Adrenal gland (tissue), 9 donors: ENCODE measurements at regions not wholly inside any gene's neighbourhood (a gene's known extent, or its start where the extent isn't known, plus 50 kb on each side); places are given as distances from the start of the nearest gene placed in this dataset.
"Not testable (repeated sequence)": the region's sequence is repeated elsewhere in the genome, so short reads cannot be mapped to it uniquely, and the experiment has no call there.

Source experiments
- DNase-seq, 7 donors: peaks; one replicate each; pipeline ENCODE4 v3.0.0-alpha.2; 2019 to 2020
- H3K27ac ChIP-seq, 5 donors: fragments of 200-600 bp; sonication (generic) in 4 of 5; 1 replicate in 3 of 5; 2 replicates in 2 of 5; pipeline versions ENCODE4 v1.5.1 to v1.8.0; 2016 to 2020; ENCODE audit warnings: mild to moderate bottlenecking in 1 of 5
- H3K27me3 ChIP-seq: fragments of 200-600 bp; 2 replicates; pipeline ENCODE4 v1.8.0; 2021
- H3K36me3 ChIP-seq, 2 donors: fragments of 200-600 bp; replicated peaks in 1 of 2; 1 replicate in 1 of 2; 2 replicates in 1 of 2; pipeline versions ENCODE4 v1.5.1 to v1.8.0; 2018 to 2022
- H3K4me1 ChIP-seq, 2 donors: fragments of 200-600 bp; replicated peaks in 1 of 2; 1 replicate in 1 of 2; 2 replicates in 1 of 2; pipeline versions ENCODE4 v1.5.1 to v1.8.0; 2018 to 2021
- H3K4me3 ChIP-seq, 4 donors: fragments of 200-600 bp; sonication (generic) in 3 of 4; one replicate each; pipeline ENCODE4 v1.5.1; 2016 to 2018
- H3K9me3 ChIP-seq, 3 donors: fragments of 200-600 bp; sonication (generic) in 1 of 3; replicated peaks in 1 of 3; 1 replicate in 2 of 3; 2 replicates in 1 of 3; pipeline versions ENCODE4 v1.5.1 to v1.8.0; 2016 to 2021
- CTCF ChIP-seq, 6 experiments: fragments of 450-650 bp in 4 of 6; fragments of 200-600 bp in 2 of 6; sonication (generic) in 1 of 6; IDR thresholded peaks; 1 replicate in 5 of 6; 2 replicates in 1 of 6; pipeline versions ENCODE4 v1.5.1 to v1.8.0; 2016 to 2021; ENCODE audit warnings: antibody characterized with exemption in 6 of 6, mild to moderate bottlenecking in 2 of 6, moderate library complexity in 1 of 6
- POLR2A ChIP-seq, 2 donors: fragments of 450-650 bp; IDR thresholded peaks; one replicate each; pipeline ENCODE4 v1.6.1; 2017; ENCODE audit warnings: antibody characterized with exemption in 2 of 2, mild to moderate bottlenecking in 2 of 2, moderate library complexity in 1 of 2
- WGBS, 4 donors: extraction: QIAGEN DNeasy Blood & Tissue Kit in 2 of 4; methylation state at CpG; one replicate each; pipeline versions ENCODE4 v1.1.5 to v1.1.7; 2013 to 2017; 5-methylcytosine and 5-hydroxymethylcytosine counted together
- intact Hi-C, 2 donors: fragments of 100-400 bp; cut with DNase I; formaldehyde crosslinking; loops; one replicate each; pipeline versions ENCODE4 v1.14.1 to v1.15.0; 2022 to 2023
- donor health status: healthy with polysubstance abuse.
- donor health status: Bipolar disorder and iron deficiency.
- donor health status: DM: yes; HTN: yes; CAD: no.
- donor health status: DM: no; HTN: no; CAD: no.
- donor health status: DM: no; HTN: no; CAD: no.

GRCh38 chr22:25395468-25395867, 169.0 kb upstream of the GRK3 start:
- no peak for TF ChIP-seq POLR2A (IDR thresholded peaks at IDR 0.05)
- TF ChIP-seq CTCF (IDR thresholded peaks at IDR 0.05) = no peak
- H3K27me3 ChIP-seq = no peaks in the 10 kb centered on the region
- no peak overlapping the region for H3K4me3 ChIP-seq
- intact Hi-C loops = no loop called here
- no peaks in the 10 kb centered on the region for H3K9me3 ChIP-seq
- H3K27ac ChIP-seq = no peak overlapping the region
- 69 to 78% (median 74%) methylated on average over 7 to 8 of the region's 8 CpGs for WGBS, 4 donors
- H3K36me3 ChIP-seq = no peaks in the 10 kb centered on the region
- peaks cover 10 to 14% of the 10 kb centered on the region in 2 donors for H3K4me1 ChIP-seq
- DNase-seq = no peak

DNA sequence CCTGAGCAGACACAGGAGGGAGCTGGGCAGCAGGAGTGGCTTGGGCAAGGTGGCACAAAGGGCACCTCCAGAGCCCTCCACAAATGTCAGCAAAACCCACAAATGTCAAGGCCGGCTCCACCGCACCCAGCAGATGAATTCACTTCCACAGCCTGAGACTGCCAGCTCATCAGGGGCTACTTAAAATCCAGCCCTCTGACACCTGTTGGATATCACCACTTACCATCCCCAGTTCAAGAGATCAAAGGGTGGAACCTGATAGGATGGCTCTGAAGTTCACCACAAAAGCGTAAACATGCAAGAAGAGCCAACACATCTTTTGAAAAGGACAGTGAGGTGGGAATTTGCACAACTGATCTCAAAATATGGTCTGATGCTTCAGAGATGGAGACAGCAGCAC, 168.6 kb upstream of the GRK3 start:
- intact Hi-C loops = no loop called here
- 53 to 74% (median 56%) methylated on average over 3 of the region's 3 CpGs for whole genome bisulfite sequencing, 4 donors
- peak in 2 of 7 donors; percentile 23 to 51 for DNase-seq
- Histone ChIP-seq H3K9me3 (no peaks in the 10 kb centered on the region), H3K36me3 (no peaks in the 10 kb centered on the region), H3K27ac (no peak overlapping the region), H3K4me3 (no peak overlapping the region), H3K4me1 (peaks cover 10 to 19% of the 10 kb centered on the region in 2 donors), H3K27me3 (no peaks in the 10 kb centered on the region)
- TF ChIP-seq CTCF (IDR thresholded peaks at IDR 0.05) = no peak
- no peak for TF ChIP-seq POLR2A (IDR thresholded peaks at IDR 0.05)

- DNase-seq = no peak
- intact Hi-C loops = no loop called here
- Histone ChIP-seq H3K9me3 (no peaks in the 10 kb centered on the region), H3K27me3 (no peaks in the 10 kb centered on the region), H3K36me3 (no peaks in the 10 kb centered on the region), H3K4me3 (no peak overlapping the region), H3K27ac (no peak overlapping the region), H3K4me1 (peaks cover 14 to 26% of the 10 kb centered on the region in 2 donors)
- TF ChIP-seq CTCF (IDR thresholded peaks at IDR 0.05) (no peak), POLR2A (IDR thresholded peaks at IDR 0.05) (no peak)
- 90 to 94% (median 94%) methylated on average over 10 of the region's 10 CpGs for WGBS, 4 donors
Observed at GRCh38 chr22:25396615-25397200, 167.8 kb upstream of the GRK3 start.

GRCh38 chr22:25397616-25398015, 166.9 kb upstream of the GRK3 start:
- WGBS, 4 donors = 79 to 87% (median 81%) methylated on average over 3 of the region's 3 CpGs
- H3K9me3 ChIP-seq = no peaks in the 10 kb centered on the region
- no peaks in the 10 kb centered on the region for H3K36me3 ChIP-seq
- intact Hi-C loops = no loop called here
- DNase-seq = no peak
- no peak overlapping the region for H3K27ac ChIP-seq
- peaks cover 18 to 36% of the 10 kb centered on the region in 2 donors for H3K4me1 ChIP-seq
- TF ChIP-seq CTCF (IDR thresholded peaks at IDR 0.05) (no peak), POLR2A (IDR thresholded peaks at IDR 0.05) (no peak)
- H3K4me3 ChIP-seq = no peak overlapping the region
- H3K27me3 ChIP-seq = no peaks in the 10 kb centered on the region

- 85 to 92% (median 88%) methylated on average over 6 of the region's 6 CpGs for WGBS, 4 donors
- DNase-seq, H3K27me3 ChIP-seq, intact Hi-C loops, H3K36me3 ChIP-seq, H3K27ac ChIP-seq, H3K4me3 ChIP-seq, H3K9me3 ChIP-seq: not testable (repeated sequence)
- H3K4me1 ChIP-seq = peaks cover 28 to 46% of the 10 kb centered on the region in 2 donors
Observed at GRCh38 chr22:25398591-25399062, 165.8 kb upstream of the GRK3 start.
